H9 (cell line): ENCODE measurements at regions not wholly inside any gene's neighbourhood (a gene's known extent, or its start where the extent isn't known, plus 50 kb on each side); places are given as distances from the start of the nearest gene placed in this dataset.

Source experiments
- DNase-seq: peaks from one replicate; pipeline ENCODE4 v3.0.0-alpha.2; 2017
- H2AFZ ChIP-seq: one replicate; pipeline ENCODE4 v1.6.1; 2013; ENCODE audit warnings: mild to moderate bottlenecking, low read length, control low read depth, moderate library complexity
- H2AK5ac ChIP-seq: 2 replicates; pipeline ENCODE4 v1.6.1; 2013; ENCODE audit warnings: low read length, control low read depth, mixed read lengths; ENCODE audit not compliant: insufficient read length
- H2BK120ac ChIP-seq: one replicate; pipeline ENCODE4 v1.6.1; 2013; ENCODE audit warnings: low read depth, mild to moderate bottlenecking, low read length, control low read depth, inconsistent platforms; ENCODE audit not compliant: poor library complexity, severe bottlenecking
- H2BK12ac ChIP-seq: 2 replicates; pipeline ENCODE4 v1.6.1; 2013; ENCODE audit warnings: low read length, control low read depth, mixed read lengths, low read depth; ENCODE audit not compliant: insufficient read length
- H2BK15ac ChIP-seq: 2 replicates; pipeline ENCODE4 v1.6.1; 2013; ENCODE audit warnings: low read depth, low read length, control low read depth
- H2BK20ac ChIP-seq: one replicate; pipeline ENCODE4 v1.6.1; 2013; ENCODE audit warnings: low read depth, mild to moderate bottlenecking, low read length, control low read depth, inconsistent platforms; ENCODE audit not compliant: poor library complexity, severe bottlenecking
- H2BK5ac ChIP-seq: 2 replicates; pipeline ENCODE4 v1.6.1; 2013; ENCODE audit warnings: low read length, control low read depth, mixed read lengths; ENCODE audit not compliant: insufficient read length
- H3K14ac ChIP-seq: 2 replicates; pipeline ENCODE4 v1.6.1; 2013; ENCODE audit warnings: low read length, control low read depth; ENCODE audit not compliant: insufficient read depth
- H3K18ac ChIP-seq: 2 replicates; pipeline ENCODE4 v1.6.1; 2013; ENCODE audit warnings: low read depth, mild to moderate bottlenecking, mixed read lengths, low read length, control low read depth; ENCODE audit not compliant: insufficient read length
- H3K23ac ChIP-seq: 2 replicates; pipeline ENCODE4 v1.6.1; 2013; ENCODE audit warnings: low read length, control low read depth, mixed read lengths, low read depth; ENCODE audit not compliant: insufficient read length
- H3K23me2 ChIP-seq: 2 replicates; pipeline ENCODE4 v1.6.1; 2013; ENCODE audit warnings: low read depth, mild to moderate bottlenecking, mixed read lengths, low read length, control low read depth; ENCODE audit not compliant: insufficient read length, poor library complexity, severe bottlenecking
- H3K27ac ChIP-seq: 2 replicates; pipeline ENCODE4 v1.5.1; 2013; ENCODE audit warnings: low read length, control low read depth, mixed read lengths, low read depth; ENCODE audit not compliant: insufficient read length
- H3K27me3 ChIP-seq: 2 replicates; pipeline ENCODE4 v1.6.1; 2013; ENCODE audit warnings: low read length, control low read depth, inconsistent platforms; ENCODE audit not compliant: insufficient read depth
- H3K4ac ChIP-seq: 2 replicates; pipeline ENCODE4 v1.6.1; 2013; ENCODE audit warnings: low read depth, mild to moderate bottlenecking, control low read depth, inconsistent platforms, low read length, moderate library complexity
- H3K4me1 ChIP-seq: 2 replicates; pipeline ENCODE4 v1.6.1; 2013; ENCODE audit warnings: low read length, control low read depth, inconsistent platforms; ENCODE audit not compliant: insufficient read depth
- H3K4me2 ChIP-seq: 2 replicates; pipeline ENCODE4 v1.6.1; 2013; ENCODE audit warnings: low read length, control low read depth, mixed read lengths; ENCODE audit not compliant: insufficient read length, insufficient read depth
- H3K56ac ChIP-seq: 2 replicates; pipeline ENCODE4 v1.6.1; 2013; ENCODE audit warnings: low read depth, mild to moderate bottlenecking, mixed read lengths, low read length, control low read depth; ENCODE audit not compliant: insufficient read length
- H3K79me1 ChIP-seq: 2 replicates; pipeline ENCODE4 v1.6.1; 2013; ENCODE audit warnings: low read depth, mild to moderate bottlenecking, moderate library complexity, low read length, control low read depth, inconsistent platforms; ENCODE audit not compliant: insufficient read depth, poor library complexity, severe bottlenecking
- H3K79me2 ChIP-seq: 2 replicates; pipeline ENCODE4 v1.6.1; 2013; ENCODE audit warnings: low read length, control low read depth, inconsistent platforms; ENCODE audit not compliant: insufficient read depth
- H3K9ac ChIP-seq: 2 replicates; pipeline ENCODE4 v1.6.1; 2013; ENCODE audit warnings: low read length, control low read depth, mixed read lengths; ENCODE audit not compliant: insufficient read length; ENCODE audit errors: extremely low read depth
- H3K9me3 ChIP-seq: one replicate; pipeline ENCODE4 v1.6.1; 2013; ENCODE audit warnings: low read depth, low read length, inconsistent platforms; ENCODE audit not compliant: control insufficient read depth
- H3T11ph ChIP-seq: one replicate; pipeline ENCODE4 v1.6.1; 2013; ENCODE audit warnings: mild to moderate bottlenecking, low read length, control low read depth, inconsistent platforms
- H4K20me1 ChIP-seq: one replicate; pipeline ENCODE4 v1.6.1; 2013; ENCODE audit not compliant: control insufficient read depth, insufficient read length, insufficient read depth
- H4K5ac ChIP-seq: 2 replicates; pipeline ENCODE4 v1.6.1; 2013; ENCODE audit warnings: low read depth, mild to moderate bottlenecking, mixed read lengths, low read length, control low read depth; ENCODE audit not compliant: insufficient read length
- H4K8ac ChIP-seq: replicated peaks from 2 replicates; pipeline ENCODE4 v1.6.1; 2013; ENCODE audit warnings: low read length, control low read depth, mixed read lengths, low read depth; ENCODE audit not compliant: insufficient read length
- H4K91ac ChIP-seq: 2 replicates; pipeline ENCODE4 v1.6.1; 2013; ENCODE audit warnings: low read depth, mild to moderate bottlenecking, moderate library complexity, mixed read lengths, low read length, control low read depth; ENCODE audit not compliant: insufficient read length
- H3K27ac Mint-ChIP-seq, 3 experiments: 2 replicates in 2 of 3; 3 replicates in 1 of 3; pipeline ENCODE4 v1.8.0; 2020 to 2021; ENCODE audit warnings: mixed read lengths in 3 of 3, mild to moderate bottlenecking in 1 of 3, moderate library complexity in 1 of 3
- H3K27me3 Mint-ChIP-seq: 2 replicates; pipeline ENCODE4 v1.8.0; 2021; ENCODE audit warnings: low read depth, mild to moderate bottlenecking, moderate library complexity, mixed read lengths
- H3K36me3 Mint-ChIP-seq, 3 experiments: 2 replicates in 2 of 3; 3 replicates in 1 of 3; pipeline ENCODE4 v1.8.0; 2020 to 2021; ENCODE audit warnings: low read depth in 3 of 3, mixed read lengths in 3 of 3; ENCODE audit not compliant: insufficient read depth in 1 of 3
- H3K4me1 Mint-ChIP-seq, 2 experiments: 2 replicates each; pipeline ENCODE4 v1.8.0; 2020; ENCODE audit warnings: mixed read lengths in 2 of 2
- H3K4me3 Mint-ChIP-seq, 2 experiments: 2 replicates in 1 of 2; 3 replicates in 1 of 2; pipeline ENCODE4 v1.8.0; 2020 to 2021; ENCODE audit warnings: mild to moderate bottlenecking in 2 of 2, mixed read lengths in 2 of 2, moderate library complexity in 1 of 2
- H3K9me3 Mint-ChIP-seq, 2 experiments: 2 replicates in 1 of 2; 3 replicates in 1 of 2; pipeline ENCODE4 v1.8.0; 2020; ENCODE audit warnings: mild to moderate bottlenecking in 2 of 2, mixed read lengths in 2 of 2, moderate library complexity in 1 of 2
- CTCF ChIP-seq: fragments of 200-600 bp; sonication (generic); conservative IDR thresholded peaks from 3 replicates; pipeline ENCODE4 v1.8.0; 2021; ENCODE audit warnings: antibody characterized with exemption, mild to moderate bottlenecking
- WGBS: extraction: QIAGEN DNeasy Blood & Tissue Kit; methylation state at CpG from one replicate; pipeline ENCODE4 v1.1.7; 2013; ENCODE audit warnings: missing lambda C conversion rate, low lambda C conversion rate, mixed read lengths; ENCODE audit not compliant: insufficient read length; ENCODE audit errors: extremely low coverage; 5-methylcytosine and 5-hydroxymethylcytosine counted together

- H3T11ph ChIP-seq: no peak overlapping the region
- no peak for DNase-seq
- H2BK5ac ChIP-seq: no peak overlapping the region
- H3K4me1 Mint-ChIP-seq: peaks cover 0 to 3% of the 10 kb centered on the region in 2 experiments; a peak in 1 of 4 replicates
- no peaks in the 10 kb centered on the region for H3K79me2 ChIP-seq
- H3K79me1 ChIP-seq: no peaks in the 10 kb centered on the region
- H3K27me3 ChIP-seq: no peaks in the 10 kb centered on the region
- H2BK15ac ChIP-seq: no peak overlapping the region
- no peak overlapping the region for H3K14ac ChIP-seq
- H3K4me3 Mint-ChIP-seq: no peak overlapping the region
- no peaks in the 10 kb centered on the region for H3K4me1 ChIP-seq
- H3K27ac Mint-ChIP-seq: no peak overlapping the region
- H3K27me3 Mint-ChIP-seq: no peaks in the 10 kb centered on the region
- no peaks in the 10 kb centered on the region for H4K20me1 ChIP-seq
- no peak overlapping the region for H3K4me2 ChIP-seq
- H2BK20ac ChIP-seq: no peak overlapping the region
- H3K23ac ChIP-seq: no peak overlapping the region
- H3K36me3 Mint-ChIP-seq: no peaks in the 10 kb centered on the region; a peak in 1 of 7 replicates
- no peak overlapping the region for H4K5ac ChIP-seq
- H3K27ac ChIP-seq: no peak overlapping the region
- no peak overlapping the region for H4K91ac ChIP-seq
- no peak overlapping the region for H4K8ac ChIP-seq
- H2AK5ac ChIP-seq: no peak overlapping the region
- H3K9me3 Mint-ChIP-seq: no peaks in the 10 kb centered on the region
- no peaks in the 10 kb centered on the region for H3K23me2 ChIP-seq
- H3K56ac ChIP-seq: no peak overlapping the region
- H3K9ac ChIP-seq: no peak overlapping the region
- no peaks in the 10 kb centered on the region for H3K9me3 ChIP-seq
- H2BK12ac ChIP-seq: no peak overlapping the region
- no peak overlapping the region for H3K18ac ChIP-seq
- WGBS: no CpG with 5 or more reads among the region's 1 CpG
- H2AFZ ChIP-seq: no peak overlapping the region
- H2BK120ac ChIP-seq: no peak overlapping the region
- H3K4ac ChIP-seq: no peak overlapping the region
- no peak for TF ChIP-seq CTCF
Measured at GRCh38 chr5:74113196-74113540, 487.2 kb downstream of the ARHGEF28 start.
